Karpas-422 (cell line): ENCODE measurements at regions not wholly inside any gene's neighbourhood (a gene's known extent, or its start where the extent isn't known, plus 50 kb on each side); places are given as distances from the start of the nearest gene placed in this dataset.
"Not testable (repeated sequence)": the region's sequence is repeated elsewhere in the genome, so short reads cannot be mapped to it uniquely, and the experiment has no call there.

Experiments used
- DNase-seq: peaks from one replicate; pipeline ENCODE4 v3.0.0-alpha.2; 2015
- H2AFZ ChIP-seq: fragments of 200-600 bp; sonication (generic); 2 replicates; pipeline ENCODE4 v1.6.1; 2014; ENCODE audit warnings: antibody characterized with exemption, low read length, mixed read lengths
- H3K27ac ChIP-seq: fragments of 200-600 bp; sonication (generic); 2 replicates; pipeline ENCODE4 v1.5.1; 2014; ENCODE audit warnings: mild to moderate bottlenecking, low read length, moderate library complexity
- H3K27me3 ChIP-seq: fragments of 200-600 bp; sonication (generic); 2 replicates; pipeline ENCODE4 v1.6.1; 2014; ENCODE audit warnings: low read length, mixed read lengths
- H3K36me3 ChIP-seq: fragments of 200-600 bp; sonication (generic); 2 replicates; pipeline ENCODE4 v1.6.1; 2014; ENCODE audit warnings: low read length, mixed read lengths; ENCODE audit not compliant: insufficient read depth
- H3K4me1 ChIP-seq: fragments of 200-600 bp; sonication (generic); 2 replicates; pipeline ENCODE4 v1.6.1; 2014; ENCODE audit warnings: mild to moderate bottlenecking, low read length, mixed read lengths
- H3K4me2 ChIP-seq: fragments of 200-600 bp; sonication (generic); 2 replicates; pipeline ENCODE4 v1.6.1; 2014; ENCODE audit warnings: low read length, low read depth, mild to moderate bottlenecking; ENCODE audit not compliant: poor library complexity, severe bottlenecking
- H3K4me3 ChIP-seq: fragments of 200-600 bp; sonication (generic); 2 replicates; pipeline ENCODE4 v1.5.1; 2014; ENCODE audit warnings: mild to moderate bottlenecking, antibody characterized with exemption, low read length, mixed read lengths
- H3K79me2 ChIP-seq: fragments of 200-600 bp; sonication (generic); 2 replicates; pipeline ENCODE4 v1.6.1; 2014; ENCODE audit warnings: mild to moderate bottlenecking, low read length, mixed read lengths
- H3K9ac ChIP-seq: fragments of 200-600 bp; sonication (generic); 2 replicates; pipeline ENCODE4 v1.6.0; 2014; ENCODE audit warnings: low read length
- H3K9me2 ChIP-seq: fragments of 200-600 bp; sonication (generic), shearing (Covaris generic); replicated peaks from 2 replicates; pipeline ENCODE4 v1.6.0; 2014; ENCODE audit warnings: mild to moderate bottlenecking, low read length, moderate library complexity; ENCODE audit not compliant: insufficient read depth
- H3K9me3 ChIP-seq: fragments of 300-700, 200-600 bp; sonication (generic); 2 replicates; pipeline ENCODE4 v1.6.1; 2014; ENCODE audit warnings: low read length, mixed read lengths
- H4K20me1 ChIP-seq: fragments of 200-600 bp; sonication (generic); 2 replicates; pipeline ENCODE4 v1.6.1; 2014; ENCODE audit warnings: mild to moderate bottlenecking, antibody characterized with exemption, low read length, low read depth; ENCODE audit not compliant: insufficient read depth

- Histone ChIP-seq H4K20me1 (no peaks in the 10 kb centered on the region), H3K27ac (no peak overlapping the region), H3K4me2 (no peak overlapping the region), H3K79me2 (no peaks in the 10 kb centered on the region), H2AFZ (no peak overlapping the region), H3K9ac (no peak overlapping the region), H3K9me2 (no peaks in the 10 kb centered on the region), H3K27me3 (no peaks in the 10 kb centered on the region), H3K4me3 (no peak overlapping the region), H3K9me3 (no peaks in the 10 kb centered on the region), H3K36me3 (no peaks in the 10 kb centered on the region), H3K4me1 (no peaks in the 10 kb centered on the region)
- DNase-seq: no peak
Observed at GRCh38 chr11:43135966-43136534, 175.7 kb upstream of the API5 start.

DNA sequence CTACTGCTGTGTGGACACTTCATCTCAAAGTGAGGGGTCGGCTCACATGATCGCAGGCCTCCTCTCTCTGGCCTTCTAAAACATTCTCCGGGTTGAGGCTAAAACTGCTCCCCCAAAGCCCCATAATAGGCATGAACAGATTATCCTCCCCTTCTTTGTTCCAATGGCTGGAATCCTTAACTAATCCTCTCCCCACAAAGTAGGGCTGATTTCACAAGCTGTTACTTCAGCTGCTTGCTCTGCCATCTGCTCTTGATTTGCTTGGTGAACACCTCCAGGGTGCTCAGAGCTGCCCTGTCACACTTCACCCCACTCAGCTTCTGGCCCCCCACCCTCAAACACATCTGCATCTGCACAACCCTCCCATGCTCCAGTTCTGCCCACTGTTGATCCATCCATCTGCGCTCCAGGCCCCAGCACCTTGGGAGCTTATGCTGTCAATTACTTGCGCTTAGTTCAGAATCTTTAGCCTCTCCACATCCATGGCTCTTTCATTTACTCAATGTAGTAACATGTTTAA lies 173.1 kb upstream of the API5 start:
- H3K27me3 ChIP-seq: no peaks in the 10 kb centered on the region
- no peaks in the 10 kb centered on the region for H3K79me2 ChIP-seq
- H3K27ac ChIP-seq: no peak overlapping the region
- H3K4me1 ChIP-seq: no peaks in the 10 kb centered on the region
- no peak overlapping the region for H3K4me2 ChIP-seq
- H4K20me1 ChIP-seq: no peaks in the 10 kb centered on the region
- H2AFZ ChIP-seq: no peak overlapping the region
- no peak overlapping the region for H3K4me3 ChIP-seq
- H3K36me3 ChIP-seq: no peaks in the 10 kb centered on the region
- H3K9ac ChIP-seq: no peak overlapping the region
- H3K9me2 ChIP-seq: no peaks in the 10 kb centered on the region
- 0 out of 2 replicates have a peak, but pooled peaks cover 5% of the 10 kb centered on the region for H3K9me3 ChIP-seq
- DNase-seq: no peak

DNA sequence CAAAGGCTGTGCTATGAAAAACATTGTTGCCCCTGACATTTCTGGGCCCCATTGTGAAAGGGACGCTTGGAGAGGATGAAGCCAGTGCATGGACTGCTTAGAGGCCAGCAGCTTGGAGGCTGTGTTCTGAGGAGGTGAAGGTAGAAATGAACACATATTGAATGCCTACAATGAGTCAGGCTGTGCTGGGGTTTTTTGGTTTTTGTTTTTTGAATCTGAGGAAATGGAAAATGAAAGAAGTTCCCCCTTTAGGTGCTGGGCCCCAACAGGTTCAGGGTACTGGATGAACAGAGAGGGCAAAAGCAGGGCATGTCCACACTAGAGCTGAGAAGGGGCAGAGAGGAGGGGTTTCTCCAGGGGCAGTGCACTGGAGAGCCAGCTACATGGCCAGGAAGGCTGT lies 166.1 kb upstream of the API5 start:
- Histone ChIP-seq H3K4me2 (no peak overlapping the region), H3K4me3 (no peak overlapping the region), H4K20me1 (no peaks in the 10 kb centered on the region), H3K9ac (no peak overlapping the region), H3K36me3 (no peaks in the 10 kb centered on the region), H3K27me3 (no peaks in the 10 kb centered on the region), H3K79me2 (no peaks in the 10 kb centered on the region), H3K27ac (no peak overlapping the region), H2AFZ (no peak overlapping the region), H3K4me1 (no peaks in the 10 kb centered on the region), H3K9me3 (0 out of 2 replicates have a peak, but pooled peaks cover 5% of the 10 kb centered on the region), H3K9me2 (no peaks in the 10 kb centered on the region)
- DNase-seq: no peak

DNA sequence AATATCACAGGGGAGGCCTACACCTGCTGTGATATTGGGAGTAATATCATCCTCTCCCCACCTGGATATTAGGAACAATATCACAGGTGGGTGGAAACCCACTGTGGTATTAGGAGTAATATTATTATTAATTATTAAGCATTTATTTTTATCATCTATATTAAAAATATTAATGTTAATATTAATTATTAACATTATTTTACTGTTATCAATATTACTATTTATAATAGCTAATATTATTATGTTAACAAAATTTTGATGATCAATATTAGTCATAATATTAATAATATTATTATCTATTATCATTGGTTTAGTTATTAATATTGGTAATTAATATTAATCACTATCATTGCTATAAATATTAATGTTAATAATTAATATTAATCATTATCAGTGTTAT lies 161.1 kb upstream of the API5 start:
- H3K4me2 ChIP-seq: no peak overlapping the region
- no peak overlapping the region for H3K27ac ChIP-seq
- no peaks in the 10 kb centered on the region for H4K20me1 ChIP-seq
- no peaks in the 10 kb centered on the region for H3K27me3 ChIP-seq
- no peak for DNase-seq
- no peaks in the 10 kb centered on the region for H3K9me2 ChIP-seq
- H3K4me1 ChIP-seq: no peaks in the 10 kb centered on the region
- H3K9ac ChIP-seq: no peak overlapping the region
- H2AFZ ChIP-seq: no peak overlapping the region
- no peaks in the 10 kb centered on the region for H3K36me3 ChIP-seq
- H3K4me3 ChIP-seq: no peak overlapping the region
- no peaks in the 10 kb centered on the region for H3K9me3 ChIP-seq
- H3K79me2 ChIP-seq: no peaks in the 10 kb centered on the region

DNA sequence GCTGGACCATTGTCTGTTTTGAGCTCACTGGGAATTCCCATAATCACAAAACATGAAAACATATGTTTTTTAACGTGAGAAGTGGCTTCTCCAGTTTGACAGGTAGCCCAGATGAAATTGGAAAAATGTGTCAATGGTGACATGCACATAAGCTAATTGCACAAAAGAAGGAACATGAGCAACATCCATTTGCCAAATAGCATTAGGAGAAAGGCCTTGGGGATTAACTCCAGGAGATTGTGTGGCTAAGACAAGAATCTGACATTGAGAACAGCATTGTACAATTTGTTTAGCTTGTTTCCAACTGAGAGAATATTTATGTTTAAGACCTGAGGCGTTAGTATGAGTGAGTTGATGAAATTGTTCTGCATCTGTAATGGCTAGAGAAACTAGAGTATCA lies 147.0 kb upstream of the API5 start:
- Histone ChIP-seq H2AFZ (no peak overlapping the region), H4K20me1 (no peaks in the 10 kb centered on the region)
- no peak for DNase-seq

GRCh38 chr11:43165393-43165792 lies 146.4 kb upstream of the API5 start:
- H3K79me2 ChIP-seq, H3K9me3 ChIP-seq, H3K27me3 ChIP-seq, H3K4me3 ChIP-seq, H3K9ac ChIP-seq, H3K36me3 ChIP-seq, H3K9me2 ChIP-seq, H3K27ac ChIP-seq, H3K4me1 ChIP-seq, H4K20me1 ChIP-seq, H3K4me2 ChIP-seq, H2AFZ ChIP-seq, DNase-seq: not testable (repeated sequence)

More for the DNA sequence above, 147.0 kb upstream of the API5 start:
- Histone ChIP-seq H3K4me3 (no peak overlapping the region), H3K9me2 (no peaks in the 10 kb centered on the region), H3K4me1 (no peaks in the 10 kb centered on the region), H3K9ac (no peak overlapping the region), H3K79me2 (no peaks in the 10 kb centered on the region), H3K9me3 (no peaks in the 10 kb centered on the region), H3K27ac (no peak overlapping the region), H3K27me3 (no peaks in the 10 kb centered on the region), H3K36me3 (no peaks in the 10 kb centered on the region), H3K4me2 (no peak overlapping the region)

GRCh38 chr11:43168241-43168640 lies 143.6 kb upstream of the API5 start:
- not testable (repeated sequence) for H4K20me1 ChIP-seq, H3K27ac ChIP-seq, H3K27me3 ChIP-seq, H3K4me1 ChIP-seq, DNase-seq, H3K4me3 ChIP-seq, H3K9me3 ChIP-seq, H3K9me2 ChIP-seq, H3K4me2 ChIP-seq, H2AFZ ChIP-seq, H3K9ac ChIP-seq, H3K79me2 ChIP-seq, H3K36me3 ChIP-seq

GRCh38 chr11:43172477-43172876 lies 139.3 kb upstream of the API5 start:
- H4K20me1 ChIP-seq: no peaks in the 10 kb centered on the region
- H3K4me1 ChIP-seq: no peaks in the 10 kb centered on the region
- H3K79me2 ChIP-seq: no peaks in the 10 kb centered on the region
- H3K27me3 ChIP-seq: no peaks in the 10 kb centered on the region
- no peak for DNase-seq
- no peaks in the 10 kb centered on the region for H3K36me3 ChIP-seq
- H3K4me2 ChIP-seq: no peak overlapping the region
- no peak overlapping the region for H3K27ac ChIP-seq
- no peaks in the 10 kb centered on the region for H3K9me3 ChIP-seq
- no peaks in the 10 kb centered on the region for H3K9me2 ChIP-seq
- H3K4me3 ChIP-seq: no peak overlapping the region
- H3K9ac ChIP-seq: no peak overlapping the region
- no peak overlapping the region for H2AFZ ChIP-seq

GRCh38 chr11:43177975-43178374 lies 133.8 kb upstream of the API5 start:
- no peak for DNase-seq
- no peak overlapping the region for H3K4me3 ChIP-seq
- H4K20me1 ChIP-seq: no peaks in the 10 kb centered on the region
- no peaks in the 10 kb centered on the region for H3K9me3 ChIP-seq
- no peaks in the 10 kb centered on the region for H3K36me3 ChIP-seq
- H3K27me3 ChIP-seq: no peaks in the 10 kb centered on the region
- no peak overlapping the region for H3K4me2 ChIP-seq
- no peak overlapping the region for H3K27ac ChIP-seq
- H2AFZ ChIP-seq: no peak overlapping the region
- no peaks in the 10 kb centered on the region for H3K4me1 ChIP-seq
- H3K79me2 ChIP-seq: no peaks in the 10 kb centered on the region
- H3K9ac ChIP-seq: no peak overlapping the region
- H3K9me2 ChIP-seq: no peaks in the 10 kb centered on the region
